ENCODE measurements at regions not wholly inside any gene's neighbourhood (a gene's known extent, or its start where the extent isn't known, plus 50 kb on each side); places are given as distances from the start of the nearest gene placed in this dataset.

DNA sequence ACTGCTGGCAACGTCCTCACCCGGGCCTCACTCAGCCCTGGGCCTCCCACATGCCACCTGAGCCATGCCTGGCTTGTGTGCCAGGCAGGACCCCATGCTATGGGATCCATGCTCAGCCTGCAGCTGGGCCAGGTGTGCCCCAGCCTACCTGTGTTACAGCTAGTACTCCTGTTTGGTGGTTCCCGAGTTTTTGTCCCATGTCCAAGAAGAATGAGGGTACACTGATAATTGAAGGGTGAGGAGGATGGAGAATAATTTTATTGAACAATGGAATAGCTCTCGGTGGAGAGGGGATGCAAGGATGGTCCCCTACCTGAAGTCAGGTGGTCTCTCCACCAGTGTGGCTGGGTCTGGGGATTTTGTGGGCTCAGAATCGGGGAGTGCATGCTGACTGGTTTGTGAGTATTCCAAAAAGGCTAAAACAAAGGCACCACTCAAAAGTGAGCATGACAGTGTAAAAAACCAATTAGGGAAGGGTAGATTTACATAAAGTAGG is 137.9 kb downstream of the TNFSF18 start (continued):
- TF ChIP-seq, protein P1, sequence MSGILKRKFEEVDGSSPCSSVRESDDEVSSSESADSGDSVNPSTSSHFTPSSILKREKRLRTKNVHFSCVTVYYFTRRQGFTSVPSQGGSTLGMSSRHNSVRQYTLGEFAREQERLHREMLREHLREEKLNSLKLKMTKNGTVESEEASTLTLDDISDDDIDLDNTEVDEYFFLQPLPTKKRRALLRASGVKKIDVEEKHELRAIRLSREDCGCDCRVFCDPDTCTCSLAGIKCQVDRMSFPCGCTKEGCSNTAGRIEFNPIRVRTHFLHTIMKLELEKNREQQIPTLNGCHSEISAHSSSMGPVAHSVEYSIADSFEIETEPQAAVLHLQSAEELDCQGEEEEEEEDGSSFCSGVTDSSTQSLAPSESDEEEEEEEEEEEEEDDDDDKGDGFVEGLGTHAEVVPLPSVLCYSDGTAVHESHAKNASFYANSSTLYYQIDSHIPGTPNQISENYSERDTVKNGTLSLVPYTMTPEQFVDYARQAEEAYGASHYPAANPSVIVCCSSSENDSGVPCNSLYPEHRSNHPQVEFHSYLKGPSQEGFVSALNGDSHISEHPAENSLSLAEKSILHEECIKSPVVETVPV (CRISPR knock-in tag; IDR thresholded peaks at IDR 0.05), result no peak
- TF ChIP-seq, protein P2, sequence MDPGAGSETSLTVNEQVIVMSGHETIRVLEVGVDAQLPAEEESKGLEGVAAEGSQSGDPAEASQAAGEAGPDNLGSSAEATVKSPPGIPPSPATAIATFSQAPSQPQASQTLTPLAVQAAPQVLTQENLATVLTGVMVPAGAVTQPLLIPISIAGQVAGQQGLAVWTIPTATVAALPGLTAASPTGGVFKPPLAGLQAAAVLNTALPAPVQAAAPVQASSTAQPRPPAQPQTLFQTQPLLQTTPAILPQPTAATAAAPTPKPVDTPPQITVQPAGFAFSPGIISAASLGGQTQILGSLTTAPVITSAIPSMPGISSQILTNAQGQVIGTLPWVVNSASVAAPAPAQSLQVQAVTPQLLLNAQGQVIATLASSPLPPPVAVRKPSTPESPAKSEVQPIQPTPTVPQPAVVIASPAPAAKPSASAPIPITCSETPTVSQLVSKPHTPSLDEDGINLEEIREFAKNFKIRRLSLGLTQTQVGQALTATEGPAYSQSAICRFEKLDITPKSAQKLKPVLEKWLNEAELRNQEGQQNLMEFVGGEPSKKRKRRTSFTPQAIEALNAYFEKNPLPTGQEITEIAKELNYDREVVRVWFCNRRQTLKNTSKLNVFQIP (CRISPR knock-in tag; IDR thresholded peaks at IDR 0.05; ENCODE audit: borderline replicate concordance, low read depth), result no peak
- TF ChIP-seq OSR1 (CRISPR knock-in tag; IDR thresholded peaks at IDR 0.05) (no peak), ZNF565 (CRISPR knock-in tag; conservative IDR thresholded peaks at IDR 0.05; ENCODE audit: low read depth) (no peak)

DNA sequence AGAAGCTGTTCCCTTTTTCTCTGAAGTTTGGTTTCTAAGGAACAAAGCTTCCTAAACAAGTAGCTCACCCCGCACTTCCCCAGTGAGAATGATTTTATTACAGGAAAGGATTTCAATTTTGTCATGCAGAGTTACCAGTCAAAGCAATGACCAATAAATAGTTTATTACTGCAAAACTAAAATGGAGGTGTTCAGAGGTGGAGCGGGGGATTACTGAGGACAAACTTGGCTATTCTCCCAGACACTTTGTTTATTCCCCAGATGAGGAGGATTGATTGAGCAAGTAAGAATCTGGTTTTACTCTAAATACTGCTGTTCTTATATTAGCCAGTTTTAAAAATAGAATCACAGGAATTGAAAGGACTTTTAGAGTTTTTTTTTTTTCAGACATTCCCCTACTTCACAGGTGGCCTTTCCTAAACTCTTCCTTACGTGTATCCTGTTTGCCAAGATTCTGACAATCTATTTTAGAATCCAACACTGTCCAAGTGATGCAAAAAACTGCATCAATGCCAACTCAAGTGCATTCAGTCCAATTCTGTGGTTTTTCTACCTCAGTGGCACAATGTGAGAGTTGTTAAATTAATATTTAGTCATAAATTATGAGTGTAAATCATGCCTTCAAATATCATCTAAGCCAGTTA is 136.1 kb downstream of the TNFSF18 start:
- peak; percentile 25; the same call in 1 of the 2 replicates for TF ChIP-seq RARB (CRISPR knock-in tag; IDR thresholded peaks at IDR 0.05)
- TF ChIP-seq OSR1 (CRISPR knock-in tag; IDR thresholded peaks at IDR 0.05), result no peak
- TF ChIP-seq ZFP3 (CRISPR knock-in tag; IDR thresholded peaks at IDR 0.05), result no peak
- peak; percentile 29 for ATAC-seq

DNA sequence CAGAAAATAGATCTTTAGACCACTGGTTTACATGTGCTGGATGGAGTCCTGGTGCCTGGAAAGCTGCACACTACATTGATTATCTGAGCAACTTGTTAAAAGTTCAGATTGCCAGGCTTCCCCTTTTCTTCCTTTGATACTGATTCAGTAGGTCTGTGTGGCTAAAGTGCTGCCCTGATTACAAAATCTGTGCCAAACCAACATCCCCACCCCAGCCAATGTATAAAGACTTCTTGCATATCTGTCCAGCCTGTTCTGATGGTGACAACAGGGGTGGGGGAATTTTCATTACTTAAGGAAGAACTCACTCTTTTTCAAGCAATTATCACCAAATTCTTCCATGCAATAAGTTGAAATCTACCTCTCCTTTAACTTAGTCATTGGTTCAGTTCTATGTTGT is 135.5 kb downstream of the TNFSF18 start:
- ATAC-seq, result no peak
- TF ChIP-seq ZC3H10 (CRISPR knock-in tag; IDR thresholded peaks at IDR 0.05) (no peak), OSR1 (CRISPR knock-in tag; IDR thresholded peaks at IDR 0.05) (no peak), RARB (CRISPR knock-in tag; IDR thresholded peaks at IDR 0.05) (no peak), TOX (CRISPR knock-in tag; IDR thresholded peaks at IDR 0.05; ENCODE audit: borderline replicate concordance) (no peak)
- TF ChIP-seq, protein P3, sequence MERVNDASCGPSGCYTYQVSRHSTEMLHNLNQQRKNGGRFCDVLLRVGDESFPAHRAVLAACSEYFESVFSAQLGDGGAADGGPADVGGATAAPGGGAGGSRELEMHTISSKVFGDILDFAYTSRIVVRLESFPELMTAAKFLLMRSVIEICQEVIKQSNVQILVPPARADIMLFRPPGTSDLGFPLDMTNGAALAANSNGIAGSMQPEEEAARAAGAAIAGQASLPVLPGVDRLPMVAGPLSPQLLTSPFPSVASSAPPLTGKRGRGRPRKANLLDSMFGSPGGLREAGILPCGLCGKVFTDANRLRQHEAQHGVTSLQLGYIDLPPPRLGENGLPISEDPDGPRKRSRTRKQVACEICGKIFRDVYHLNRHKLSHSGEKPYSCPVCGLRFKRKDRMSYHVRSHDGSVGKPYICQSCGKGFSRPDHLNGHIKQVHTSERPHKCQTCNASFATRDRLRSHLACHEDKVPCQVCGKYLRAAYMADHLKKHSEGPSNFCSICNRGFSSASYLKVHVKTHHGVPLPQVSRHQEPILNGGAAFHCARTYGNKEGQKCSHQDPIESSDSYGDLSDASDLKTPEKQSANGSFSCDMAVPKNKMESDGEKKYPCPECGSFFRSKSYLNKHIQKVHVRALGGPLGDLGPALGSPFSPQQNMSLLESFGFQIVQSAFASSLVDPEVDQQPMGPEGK (CRISPR knock-in tag; IDR thresholded peaks at IDR 0.05; ENCODE audit: borderline replicate concordance), result no peak

DNA sequence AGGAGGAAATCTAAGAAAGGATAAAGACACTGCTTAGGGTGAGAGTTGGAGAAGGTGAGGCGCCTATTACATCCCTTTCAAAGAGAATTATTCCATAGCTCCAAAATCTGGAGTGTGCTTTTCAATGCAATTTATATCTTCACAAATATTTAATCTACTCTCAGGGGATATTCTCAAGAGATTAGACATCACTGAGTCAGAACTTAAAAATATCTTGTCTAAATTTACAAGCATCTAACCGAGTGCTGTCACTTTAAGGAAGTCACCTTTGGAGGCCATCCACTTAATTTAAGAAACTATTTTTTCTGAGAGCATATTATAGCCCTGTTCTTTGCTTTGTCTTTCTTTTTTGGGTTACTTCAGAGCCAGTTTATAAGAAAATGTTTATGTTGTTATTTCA is 134.6 kb downstream of the TNFSF18 start:
- TF ChIP-seq, protein P3 (CRISPR knock-in tag; IDR thresholded peaks at IDR 0.05; ENCODE audit: borderline replicate concordance), result no peak
- TF ChIP-seq, protein P1 (CRISPR knock-in tag; IDR thresholded peaks at IDR 0.05), result no peak
- no peak for TF ChIP-seq GLIS3 (CRISPR knock-in tag; IDR thresholded peaks at IDR 0.05)
- TF ChIP-seq RARB (CRISPR knock-in tag; IDR thresholded peaks at IDR 0.05), result no peak
- TF ChIP-seq ARNTL (CRISPR knock-in tag; IDR thresholded peaks at IDR 0.05; ENCODE audit: borderline replicate concordance, low read depth), result no peak
- TF ChIP-seq TCF4 (CRISPR knock-in tag; IDR thresholded peaks at IDR 0.05; ENCODE audit: borderline replicate concordance), result no peak
- no peak for TF ChIP-seq PPARA (CRISPR knock-in tag; IDR thresholded peaks at IDR 0.05; ENCODE audit: borderline replicate concordance)
- no peak for TF ChIP-seq TOX (CRISPR knock-in tag; IDR thresholded peaks at IDR 0.05; ENCODE audit: borderline replicate concordance)
- no peak for TF ChIP-seq CSDC2 (CRISPR knock-in tag; IDR thresholded peaks at IDR 0.05)
- TF ChIP-seq OSR1 (CRISPR knock-in tag; IDR thresholded peaks at IDR 0.05), result no peak
- TF ChIP-seq SNAI2 (CRISPR knock-in tag; IDR thresholded peaks at IDR 0.05), result no peak
- TF ChIP-seq ZFP30 (CRISPR knock-in tag; IDR thresholded peaks at IDR 0.05), result no peak
- TF ChIP-seq ESRRG (CRISPR knock-in tag; IDR thresholded peaks at IDR 0.05), result no peak
- no peak for TF ChIP-seq ZNF565 (CRISPR knock-in tag; conservative IDR thresholded peaks at IDR 0.05; ENCODE audit: low read depth)
- no peak for TF ChIP-seq ZNF70 (CRISPR knock-in tag; IDR thresholded peaks at IDR 0.05)
- TF ChIP-seq ISL1 (CRISPR knock-in tag; IDR thresholded peaks at IDR 0.05), result no peak
- TF ChIP-seq, protein P4, sequence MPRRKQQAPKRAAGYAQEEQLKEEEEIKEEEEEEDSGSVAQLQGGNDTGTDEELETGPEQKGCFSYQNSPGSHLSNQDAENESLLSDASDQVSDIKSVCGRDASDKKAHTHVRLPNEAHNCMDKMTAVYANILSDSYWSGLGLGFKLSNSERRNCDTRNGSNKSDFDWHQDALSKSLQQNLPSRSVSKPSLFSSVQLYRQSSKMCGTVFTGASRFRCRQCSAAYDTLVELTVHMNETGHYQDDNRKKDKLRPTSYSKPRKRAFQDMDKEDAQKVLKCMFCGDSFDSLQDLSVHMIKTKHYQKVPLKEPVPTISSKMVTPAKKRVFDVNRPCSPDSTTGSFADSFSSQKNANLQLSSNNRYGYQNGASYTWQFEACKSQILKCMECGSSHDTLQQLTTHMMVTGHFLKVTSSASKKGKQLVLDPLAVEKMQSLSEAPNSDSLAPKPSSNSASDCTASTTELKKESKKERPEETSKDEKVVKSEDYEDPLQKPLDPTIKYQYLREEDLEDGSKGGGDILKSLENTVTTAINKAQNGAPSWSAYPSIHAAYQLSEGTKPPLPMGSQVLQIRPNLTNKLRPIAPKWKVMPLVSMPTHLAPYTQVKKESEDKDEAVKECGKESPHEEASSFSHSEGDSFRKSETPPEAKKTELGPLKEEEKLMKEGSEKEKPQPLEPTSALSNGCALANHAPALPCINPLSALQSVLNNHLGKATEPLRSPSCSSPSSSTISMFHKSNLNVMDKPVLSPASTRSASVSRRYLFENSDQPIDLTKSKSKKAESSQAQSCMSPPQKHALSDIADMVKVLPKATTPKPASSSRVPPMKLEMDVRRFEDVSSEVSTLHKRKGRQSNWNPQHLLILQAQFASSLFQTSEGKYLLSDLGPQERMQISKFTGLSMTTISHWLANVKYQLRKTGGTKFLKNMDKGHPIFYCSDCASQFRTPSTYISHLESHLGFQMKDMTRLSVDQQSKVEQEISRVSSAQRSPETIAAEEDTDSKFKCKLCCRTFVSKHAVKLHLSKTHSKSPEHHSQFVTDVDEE (CRISPR knock-in tag; IDR thresholded peaks at IDR 0.05), result no peak
- TF ChIP-seq, protein P5, sequence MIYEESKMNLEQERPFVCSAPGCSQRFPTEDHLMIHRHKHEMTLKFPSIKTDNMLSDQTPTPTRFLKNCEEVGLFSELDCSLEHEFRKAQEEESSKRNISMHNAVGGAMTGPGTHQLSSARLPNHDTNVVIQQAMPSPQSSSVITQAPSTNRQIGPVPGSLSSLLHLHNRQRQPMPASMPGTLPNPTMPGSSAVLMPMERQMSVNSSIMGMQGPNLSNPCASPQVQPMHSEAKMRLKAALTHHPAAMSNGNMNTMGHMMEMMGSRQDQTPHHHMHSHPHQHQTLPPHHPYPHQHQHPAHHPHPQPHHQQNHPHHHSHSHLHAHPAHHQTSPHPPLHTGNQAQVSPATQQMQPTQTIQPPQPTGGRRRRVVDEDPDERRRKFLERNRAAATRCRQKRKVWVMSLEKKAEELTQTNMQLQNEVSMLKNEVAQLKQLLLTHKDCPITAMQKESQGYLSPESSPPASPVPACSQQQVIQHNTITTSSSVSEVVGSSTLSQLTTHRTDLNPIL (CRISPR knock-in tag; IDR thresholded peaks at IDR 0.05; ENCODE audit: low read depth), result no peak
- TF ChIP-seq ZC3H10 (CRISPR knock-in tag; IDR thresholded peaks at IDR 0.05), result no peak
- no peak for ATAC-seq
